NT2/D1 (cell line): ENCODE measurements at regions not wholly inside any gene's neighbourhood (a gene's known extent, or its start where the extent isn't known, plus 50 kb on each side); places are given as distances from the start of the nearest gene placed in this dataset.

Source experiments
- YY1 ChIP-seq: IDR thresholded peaks from 2 replicates; pipeline ENCODE4 v1.6.1; 2011; ENCODE audit not compliant: insufficient read length, insufficient read depth
- ZNF274 ChIP-seq: IDR thresholded peaks from 2 replicates; pipeline ENCODE4 v1.6.1; 2011; ENCODE audit warnings: mild to moderate bottlenecking, low read depth, low read length

GRCh38 chr13:34412817-34413375, 529.2 kb upstream of the NBEA start:
- TF ChIP-seq YY1 (no peak), ZNF274 (no peak)
